ENCODE measurements at regions not wholly inside any gene's neighbourhood (a gene's known extent, or its start where the extent isn't known, plus 50 kb on each side); places are given as distances from the start of the nearest gene placed in this dataset.

DNA sequence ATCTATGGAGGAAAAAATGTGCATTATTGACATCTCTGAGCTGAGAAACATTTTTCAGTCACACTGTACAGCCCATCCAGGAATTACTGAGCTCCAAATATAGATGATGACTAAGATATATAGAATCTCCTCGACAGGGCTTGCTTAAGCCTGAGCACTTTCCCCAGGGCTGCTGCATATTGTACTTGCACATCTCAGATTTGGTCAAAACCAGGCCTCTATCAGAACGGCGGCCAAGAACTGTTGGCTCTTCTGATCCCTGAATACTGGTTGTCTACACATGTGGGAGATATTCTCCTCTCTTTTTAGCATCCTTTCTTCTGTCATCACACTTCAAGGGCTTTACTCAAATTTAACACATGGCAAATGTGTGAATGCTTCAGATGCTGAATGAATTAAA lies 201.5 kb upstream of the SLC35G4 start:
- ATAC-seq = no peak
- DNase-seq (ENCODE audit: missing footprints) = no peak
- intact Hi-C loops (cut with DNase I) = loop anchor here (10.0 kb wide), 1 partner anchor 107 kb away; no protein-coding TSS in a partner anchor

DNA sequence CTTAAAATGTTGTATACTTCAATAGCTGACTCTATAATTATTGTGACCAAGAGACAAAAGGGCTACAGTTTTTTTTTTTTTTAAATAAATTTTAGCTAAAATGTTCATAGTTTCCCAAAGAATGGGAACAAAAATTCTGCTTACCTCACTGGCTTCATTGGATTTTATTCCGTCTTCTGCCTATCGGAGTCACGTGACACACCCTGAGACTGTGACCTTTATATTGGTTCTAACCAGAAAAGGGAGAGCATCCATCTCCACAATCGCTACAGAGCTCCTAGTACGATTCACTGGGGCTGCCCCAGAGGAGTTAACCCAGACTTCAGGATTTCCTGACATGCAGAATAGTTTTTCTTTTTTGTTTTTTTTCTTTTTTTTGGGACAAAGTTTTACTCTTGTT lies 203.6 kb upstream of the SLC35G4 start:
- intact Hi-C loops (cut with DNase I) = loop anchor here (10.0 kb wide), 1 partner anchor 109 kb away; no protein-coding TSS in a partner anchor
- ATAC-seq (no peak), DNase-seq (ENCODE audit: missing footprints) (no peak)

DNA sequence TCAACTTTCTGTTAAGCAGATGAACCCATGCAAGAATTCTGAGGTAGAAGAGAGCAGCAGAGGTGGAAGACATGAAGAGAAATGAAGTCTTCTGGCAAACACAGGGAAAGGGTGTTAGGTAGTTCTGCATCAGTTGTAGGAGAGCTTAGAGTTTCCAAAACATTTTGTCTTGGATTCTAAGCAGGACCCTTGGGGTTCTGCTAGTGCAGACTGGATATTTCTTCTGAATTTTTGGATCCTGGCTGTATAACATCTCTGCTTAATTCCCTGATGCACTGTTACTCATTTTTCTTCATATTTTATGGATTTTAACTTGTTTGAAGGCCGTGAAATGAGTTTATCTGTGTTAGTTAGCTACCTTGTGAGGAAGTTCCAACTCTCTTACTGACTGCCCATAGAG lies 208.7 kb upstream of the SLC35G4 start:
- intact Hi-C loops (cut with DNase I) = loop anchor here (10.0 kb wide), 1 partner anchor 114 kb away; no protein-coding TSS in a partner anchor
- DNase-seq (ENCODE audit: missing footprints) = no peak
- no peak for ATAC-seq

DNA sequence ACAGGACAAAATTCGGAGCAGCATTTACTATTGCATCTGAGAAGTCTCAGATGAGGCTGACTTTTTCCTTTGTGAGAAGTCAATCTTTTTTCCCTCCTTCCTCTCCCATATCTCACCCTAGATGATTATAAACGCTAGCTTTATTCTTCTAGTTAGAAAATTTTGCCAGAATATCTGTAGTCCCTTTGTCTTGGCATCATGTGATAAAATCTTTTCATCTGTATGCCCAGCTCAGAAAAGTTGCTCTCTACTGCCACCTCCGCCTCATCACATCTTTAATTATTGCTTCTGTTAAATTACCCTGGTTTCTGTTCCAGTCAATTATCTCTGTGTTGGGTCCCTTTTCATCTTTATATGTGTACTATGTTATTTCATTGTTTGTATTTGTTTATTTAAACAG lies 210.8 kb upstream of the SLC35G4 start:
- DNase-seq (ENCODE audit: missing footprints) (no peak), ATAC-seq (no peak)
- intact Hi-C loops (cut with DNase I) = no loop called here

DNA sequence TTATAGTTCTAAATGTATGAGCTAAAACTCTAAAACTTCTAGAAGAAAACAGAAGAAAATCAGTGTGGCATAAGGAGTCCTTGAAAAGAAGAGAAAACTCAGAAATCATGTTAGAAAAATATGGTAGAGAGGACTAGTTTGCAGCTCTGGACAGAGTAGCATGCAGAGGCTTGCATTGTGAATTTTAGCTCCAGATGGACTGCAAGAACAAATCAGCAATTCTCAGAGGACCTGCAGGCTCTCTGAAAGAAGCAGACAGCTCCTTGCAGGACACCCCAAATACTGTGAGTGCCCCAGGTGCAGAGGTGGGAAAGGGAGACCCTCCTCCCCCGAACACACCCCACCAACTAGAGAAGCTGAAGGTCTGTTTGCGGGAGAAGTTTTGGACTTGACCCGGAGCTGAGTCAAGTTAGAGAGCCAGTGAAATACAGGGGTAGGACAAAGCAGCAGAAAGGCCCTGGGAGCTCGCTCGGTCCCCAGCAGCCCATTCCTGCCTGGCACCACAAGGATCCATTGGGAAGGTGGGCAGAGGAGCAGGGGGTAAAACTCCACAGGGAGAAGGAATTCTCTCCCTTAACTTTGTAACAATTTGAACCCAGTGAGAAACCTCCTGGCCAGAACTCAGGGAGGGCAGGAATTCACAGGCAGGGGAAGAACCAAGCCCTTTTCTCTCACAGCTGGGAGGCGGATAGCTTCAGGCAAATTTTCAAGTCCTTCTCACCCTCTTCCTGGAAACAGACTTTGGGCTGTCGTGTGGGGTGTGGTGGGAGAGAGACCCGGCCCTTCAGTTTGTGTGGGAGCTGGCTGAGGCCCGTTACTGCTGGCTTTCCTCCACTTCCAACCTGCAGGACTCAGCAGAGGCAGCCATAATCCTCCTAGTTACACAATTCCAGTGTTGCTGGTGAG lies 216.2 kb upstream of the SLC35G4 start:
- intact Hi-C loops (cut with DNase I) = no loop called here
- peak; percentile 93 for ATAC-seq
- peak; percentile 69 for DNase-seq (ENCODE audit: missing footprints)

DNA sequence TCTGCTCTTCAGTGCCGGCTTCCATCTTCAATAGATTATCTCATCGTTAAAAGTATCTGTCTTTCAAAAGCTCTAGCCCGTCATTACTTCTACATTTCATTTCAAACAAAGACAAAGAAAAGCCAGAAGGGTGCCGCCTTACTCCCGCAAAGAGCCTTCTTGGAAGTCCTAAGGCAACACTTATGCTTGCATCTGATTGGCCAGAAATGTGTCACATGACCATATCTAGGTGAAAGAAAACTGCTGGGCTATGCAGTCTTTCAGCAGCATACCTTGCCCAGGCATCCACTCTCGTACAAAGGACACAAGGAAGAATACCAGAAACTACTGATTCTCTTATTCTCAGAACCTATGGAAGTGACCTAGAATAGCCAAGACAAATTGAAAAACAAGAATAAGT lies 217.1 kb upstream of the SLC35G4 start:
- DNase-seq (ENCODE audit: missing footprints) (no peak), ATAC-seq (no peak)
- intact Hi-C loops (cut with DNase I) = no loop called here

DNA sequence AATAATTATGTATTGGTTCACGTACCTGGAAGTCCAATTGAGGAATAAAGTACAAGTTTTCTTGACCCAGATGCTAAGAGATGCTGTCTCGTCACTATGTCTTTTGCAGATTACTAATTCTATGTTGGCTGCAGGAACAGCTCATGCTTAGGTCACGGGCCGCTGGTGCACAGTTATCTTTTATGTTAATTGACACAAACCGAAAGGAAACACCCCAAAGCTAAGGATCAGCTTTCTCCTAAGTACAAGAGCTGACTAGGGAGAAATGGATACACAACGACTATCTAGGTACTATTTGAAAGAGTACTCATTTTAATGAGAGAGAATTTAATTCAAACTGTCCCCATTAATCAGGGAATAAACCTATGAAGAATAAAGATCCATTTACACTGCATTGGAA lies 217.7 kb upstream of the SLC35G4 start:
- ATAC-seq (no peak), DNase-seq (ENCODE audit: missing footprints) (no peak)
- intact Hi-C loops (cut with DNase I) = no loop called here

DNA sequence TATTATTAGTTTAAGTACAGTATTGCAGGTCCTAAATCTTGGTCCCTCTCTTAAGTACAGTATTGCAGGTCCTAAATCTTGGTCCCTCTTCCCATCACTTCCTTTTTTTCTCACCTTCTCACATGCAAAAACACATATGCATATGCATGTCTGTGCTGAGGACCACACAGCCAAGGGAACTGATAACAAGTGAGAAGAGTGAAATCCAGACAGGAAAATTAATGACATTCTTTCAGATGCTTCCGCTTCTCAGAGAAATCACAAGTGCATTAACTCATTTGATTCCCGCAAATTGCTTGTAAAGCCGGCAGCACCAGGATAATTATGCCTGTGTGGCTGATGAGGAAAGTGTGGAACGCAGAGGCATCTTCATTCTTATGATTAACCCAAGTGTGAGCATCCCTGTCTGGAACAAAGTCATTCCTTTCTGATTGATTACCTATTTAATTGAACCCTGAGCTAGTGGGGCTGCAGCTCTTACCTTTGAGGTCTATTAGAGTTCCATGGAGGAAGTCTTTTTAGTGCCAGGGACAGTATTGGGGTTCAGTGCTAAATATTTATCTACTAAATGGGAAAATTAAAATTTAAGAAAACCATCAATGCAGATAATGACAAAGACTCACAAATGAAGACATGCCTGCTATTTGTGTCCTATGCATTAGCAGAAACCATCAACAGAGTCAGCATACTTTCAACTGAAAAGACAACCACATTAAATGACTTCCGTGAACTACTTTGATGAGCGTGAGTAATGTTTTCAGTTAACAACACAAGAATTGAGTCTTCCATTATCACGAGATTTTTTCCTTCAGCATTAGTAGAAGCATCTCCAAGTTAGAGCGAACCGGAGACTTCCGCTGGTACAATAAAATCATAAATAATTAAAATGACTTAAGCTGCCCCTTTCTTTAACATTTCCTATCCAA lies 220.4 kb upstream of the SLC35G4 start:
- ATAC-seq = no peak
- intact Hi-C loops (cut with DNase I) = no loop called here
- DNase-seq (ENCODE audit: missing footprints) = no peak

DNA sequence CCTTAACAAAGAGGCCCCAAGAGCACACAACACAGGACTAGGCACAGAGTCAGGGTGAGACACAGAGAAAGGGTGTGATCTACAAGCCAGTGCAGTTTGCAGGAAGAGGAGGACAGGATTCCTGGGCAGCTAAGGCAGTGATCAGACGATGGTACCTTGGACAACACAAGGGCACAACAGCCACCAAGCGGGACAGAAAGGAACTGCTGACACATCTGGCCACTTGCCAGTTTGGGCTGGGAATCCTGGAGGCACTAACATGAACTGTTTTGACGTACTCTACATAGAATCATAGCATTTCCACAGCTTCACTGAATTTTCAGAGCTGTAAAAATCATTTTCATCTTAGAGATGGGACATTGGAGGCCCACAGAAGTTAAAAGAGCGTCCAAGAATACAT lies 221.5 kb upstream of the SLC35G4 start:
- no peak for DNase-seq (ENCODE audit: missing footprints)
- intact Hi-C loops (cut with DNase I) = no loop called here
- ATAC-seq = peak; percentile 59

DNA sequence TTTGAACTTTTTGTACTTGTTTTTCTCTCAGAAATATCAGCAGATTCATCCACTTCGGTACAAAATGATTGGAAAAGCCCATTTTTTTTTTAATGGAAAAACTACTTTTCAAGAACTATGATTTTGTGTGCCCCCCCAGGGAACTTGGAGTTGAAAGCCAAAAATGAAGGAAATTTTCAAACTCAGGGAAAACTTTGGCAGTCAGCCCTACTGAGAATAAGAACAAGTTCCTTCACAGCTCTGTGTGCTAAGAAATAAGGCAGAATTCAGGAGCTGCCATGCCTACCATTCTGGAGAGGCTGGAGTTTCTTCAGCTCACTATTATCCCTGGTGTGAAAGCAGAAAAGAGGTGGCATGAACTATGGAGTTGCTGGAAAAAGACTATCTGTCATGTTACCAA lies 226.0 kb upstream of the SLC35G4 start:
- DNase-seq (ENCODE audit: missing footprints) (no peak), ATAC-seq (no peak)
- intact Hi-C loops (cut with DNase I) = no loop called here

DNA sequence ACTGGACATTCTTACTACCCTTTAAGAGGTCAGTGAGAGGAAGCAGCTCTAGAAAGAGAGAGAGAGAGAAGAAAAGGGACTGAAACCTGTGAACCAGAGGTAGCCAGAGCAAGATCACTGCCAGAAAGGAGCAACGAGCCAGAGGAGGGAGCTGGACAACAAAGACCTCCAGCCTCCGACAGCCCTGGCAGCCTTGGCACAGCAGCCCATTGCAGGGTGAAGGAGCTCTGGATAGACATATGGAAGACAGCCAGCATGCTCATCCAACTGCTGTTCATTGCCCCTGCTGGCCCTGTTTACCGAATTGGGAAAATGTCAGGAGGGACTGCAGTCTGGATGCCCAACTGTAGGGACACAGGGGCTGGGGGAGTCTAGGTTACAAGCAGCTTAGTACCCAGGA lies 228.4 kb upstream of the SLC35G4 start:
- intact Hi-C loops (cut with DNase I) = no loop called here

DNA sequence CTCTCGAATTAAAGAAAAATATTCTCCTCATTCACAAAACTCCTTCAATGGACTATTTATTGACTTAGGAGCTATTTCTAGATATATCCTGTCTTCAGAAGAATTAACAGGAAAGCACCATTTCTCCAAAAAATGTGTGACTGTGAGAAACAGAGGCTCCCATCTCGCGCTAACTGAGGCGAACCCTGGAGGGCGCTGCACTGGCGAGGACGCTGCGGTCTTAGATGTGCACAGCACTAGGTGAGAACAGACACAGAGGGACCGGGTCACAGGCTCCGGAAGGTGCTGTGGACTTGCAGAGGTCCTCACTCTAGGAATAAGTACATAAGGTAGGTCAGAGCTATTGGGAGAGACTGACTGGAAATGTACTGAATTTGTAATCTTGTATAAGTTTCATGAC lies 229.7 kb upstream of the SLC35G4 start:
- intact Hi-C loops (cut with DNase I) = no loop called here
- ATAC-seq (no peak), DNase-seq (ENCODE audit: missing footprints) (no peak)

More for the DNA sequence above, 228.4 kb upstream of the SLC35G4 start:
- no peak for ATAC-seq
- DNase-seq (ENCODE audit: missing footprints) = no peak

DNA sequence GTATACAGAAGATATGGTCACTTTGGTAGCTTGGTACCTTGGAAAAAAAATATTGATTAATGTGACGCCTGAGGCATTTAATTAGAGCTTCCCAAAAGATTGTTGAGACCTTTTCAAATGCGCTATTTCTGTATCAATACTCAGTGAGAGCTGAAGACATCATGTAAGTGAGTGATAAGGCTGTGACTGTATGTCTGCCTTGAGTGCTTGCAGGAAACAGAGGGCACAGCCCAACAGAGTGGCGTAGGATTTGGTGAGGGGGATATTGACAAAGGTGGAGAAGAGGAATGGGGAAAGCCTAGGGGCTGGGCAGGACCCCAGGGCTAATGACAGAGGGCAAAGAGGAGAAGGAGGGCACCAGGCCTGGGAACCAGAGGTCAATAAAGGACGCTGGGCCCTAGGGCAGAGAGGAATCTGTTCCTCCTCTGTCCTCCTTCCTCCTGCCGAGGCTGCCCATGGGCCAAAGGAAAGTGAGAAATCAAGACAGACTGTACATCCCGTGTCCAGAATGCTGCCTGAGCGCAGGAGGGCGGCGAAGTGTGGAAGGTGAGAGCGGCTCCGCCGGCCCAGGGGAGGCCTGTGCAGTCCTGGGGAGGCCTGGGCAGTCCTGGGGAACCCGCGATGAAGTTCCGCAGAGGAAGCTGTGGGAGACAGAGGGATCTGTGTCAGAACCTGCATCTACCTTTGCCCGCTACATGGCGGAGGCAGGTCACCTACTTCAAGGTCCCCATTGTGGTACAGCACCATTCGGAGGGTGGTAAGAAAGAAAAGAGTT lies 228.6 kb upstream of the PIEZO2 start:
- intact Hi-C loops (cut with DNase I) = no loop called here
- peak; percentile 62 for DNase-seq (ENCODE audit: missing footprints)
- peak; percentile 31 for ATAC-seq

DNA sequence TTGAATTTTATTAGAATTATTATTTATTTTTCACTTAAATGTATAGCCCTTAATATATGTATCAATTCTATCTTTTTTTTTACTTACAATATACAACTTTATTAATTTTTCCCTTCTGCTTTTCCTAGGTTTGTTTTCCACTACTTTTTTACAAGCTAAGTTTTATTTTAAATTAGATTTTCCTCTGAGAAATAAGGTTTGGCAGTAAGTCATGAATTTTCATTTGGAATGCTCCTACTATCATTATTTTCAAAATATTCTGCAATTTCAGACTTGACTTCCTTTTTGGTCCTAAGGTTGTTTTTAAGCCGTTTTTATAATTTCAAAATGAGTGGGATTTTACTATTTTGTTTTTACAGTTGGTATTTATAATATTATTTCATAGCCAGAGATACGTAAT lies 222.8 kb upstream of the PIEZO2 start:
- intact Hi-C loops (cut with DNase I) = no loop called here
- DNase-seq (ENCODE audit: missing footprints) (no peak), ATAC-seq (no peak)

DNA sequence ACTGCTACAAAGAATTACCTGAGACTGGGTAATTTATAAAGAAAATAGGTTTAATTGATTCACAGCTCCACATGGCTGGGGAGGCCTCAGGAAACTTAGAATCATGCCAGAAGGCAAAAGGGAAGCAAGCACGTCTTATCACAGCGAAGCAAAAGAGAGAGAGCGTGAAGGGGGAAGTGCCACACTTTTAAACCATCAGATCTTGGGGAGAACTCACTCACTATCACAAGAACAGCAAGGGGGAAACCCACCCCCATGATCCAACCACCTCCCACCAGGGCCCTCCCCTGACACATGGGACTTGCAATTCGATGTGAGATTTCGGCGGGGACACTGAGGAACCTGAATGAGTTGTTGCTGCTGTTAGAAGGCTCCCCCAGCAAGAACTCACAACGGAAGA lies 220.2 kb upstream of the PIEZO2 start:
- no peak for ATAC-seq
- intact Hi-C loops (cut with DNase I) = no loop called here
- DNase-seq (ENCODE audit: missing footprints) = no peak

DNA sequence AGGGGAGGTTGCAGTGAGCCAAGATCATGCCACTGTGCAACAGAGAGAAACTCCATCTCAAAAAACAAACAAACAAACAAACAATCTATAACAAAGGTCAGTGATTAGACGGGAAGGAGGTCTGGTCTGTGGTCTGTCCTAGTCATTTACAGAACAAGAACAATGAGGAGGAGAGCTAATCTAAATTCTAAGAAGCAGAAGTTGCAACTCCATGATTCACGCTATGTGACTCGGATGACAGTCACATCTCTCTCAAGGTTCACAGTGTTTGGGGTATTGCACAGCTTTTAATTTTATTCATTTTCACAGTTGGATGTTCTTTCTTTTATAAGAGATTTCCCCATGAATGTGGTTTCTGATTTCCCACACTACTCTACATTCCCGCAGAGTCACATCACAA lies 218.7 kb upstream of the PIEZO2 start:
- no peak for ATAC-seq
- intact Hi-C loops (cut with DNase I) = no loop called here
- DNase-seq (ENCODE audit: missing footprints) = no peak

DNA sequence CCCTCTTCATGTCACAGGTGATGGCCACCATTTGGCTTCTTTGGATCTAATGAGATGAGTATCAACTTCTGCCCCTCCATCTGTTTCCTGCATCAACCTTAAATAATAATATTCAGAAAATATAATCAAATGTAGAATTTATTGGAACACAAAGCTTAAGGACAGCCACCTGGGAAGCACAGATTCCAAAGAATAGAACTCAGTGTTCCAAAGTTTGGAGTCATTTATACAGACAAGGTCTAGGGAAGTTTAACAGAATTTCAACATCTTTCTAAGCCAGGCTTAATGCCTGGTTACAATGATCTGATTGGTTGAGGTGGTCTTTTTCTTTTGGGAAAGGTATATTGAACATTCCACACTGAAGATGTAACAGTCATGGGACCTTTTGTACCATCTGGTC lies 218.0 kb upstream of the PIEZO2 start:
- DNase-seq (ENCODE audit: missing footprints) = no peak
- no peak for ATAC-seq
- intact Hi-C loops (cut with DNase I) = no loop called here

DNA sequence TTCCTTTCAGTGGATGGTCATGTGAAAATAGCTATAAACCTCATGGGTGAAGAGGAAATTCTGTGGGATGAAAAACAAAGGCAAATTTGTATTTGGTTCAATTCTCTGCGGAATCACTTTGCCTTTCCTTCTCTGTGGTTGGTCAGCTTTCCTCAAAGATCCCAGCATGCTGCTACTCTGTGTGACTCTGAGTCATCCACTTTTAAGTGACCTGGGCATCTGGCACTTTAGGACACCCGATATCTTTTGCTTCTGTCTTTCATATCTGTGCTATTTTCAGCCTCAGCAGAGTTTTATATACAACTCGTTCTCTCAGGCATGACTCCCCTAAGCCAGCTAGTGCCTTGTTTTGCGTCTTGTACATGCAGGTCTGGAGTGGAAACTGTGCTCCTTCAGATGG lies 217.0 kb upstream of the PIEZO2 start:
- intact Hi-C loops (cut with DNase I) = no loop called here
- DNase-seq (ENCODE audit: missing footprints) (no peak), ATAC-seq (peak; percentile 94)

DNA sequence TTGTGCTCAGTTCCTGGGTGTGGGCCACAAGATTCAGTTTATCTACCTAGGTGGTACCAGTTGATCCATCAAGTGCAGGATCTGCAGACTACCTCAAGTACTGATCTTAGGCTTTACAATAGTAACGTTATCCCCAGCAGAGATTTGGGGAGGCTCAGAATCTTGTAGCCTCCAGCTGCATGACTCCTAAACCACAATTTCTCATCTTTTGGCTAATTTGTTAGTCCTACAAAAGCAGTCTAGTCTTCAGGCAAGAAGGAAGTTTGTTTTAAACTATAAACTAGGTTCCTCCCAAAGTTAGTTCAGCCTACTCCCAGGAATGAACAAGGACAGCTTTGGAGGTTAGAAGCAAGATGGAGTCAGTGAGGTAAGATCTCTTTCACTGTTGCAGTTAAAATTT lies 213.5 kb upstream of the PIEZO2 start:
- no peak for DNase-seq (ENCODE audit: missing footprints)
- no peak for ATAC-seq
- intact Hi-C loops (cut with DNase I) = no loop called here

Data from Right ventricle myocardium inferior (tissue), 1 donor.